Activated CD4-positive, alpha-beta T cell treated with anti-CD3 and anti-CD28 coated beads, Interleukin-2, Interleukin-4, amounts not matched to agents 100 ng/mL and 50 ng/mL, durations not matched to agents 16 hours and 8 hours (primary cell): ENCODE measurements at regions not wholly inside any gene's neighbourhood (a gene's known extent, or its start where the extent isn't known, plus 50 kb on each side); places are given as distances from the start of the nearest gene placed in this dataset.

Source experiments
- DNase-seq: peaks from one replicate; pipeline ENCODE4 v3.0.0-alpha.2; 2020; ENCODE audit warnings: low spot score

DNA sequence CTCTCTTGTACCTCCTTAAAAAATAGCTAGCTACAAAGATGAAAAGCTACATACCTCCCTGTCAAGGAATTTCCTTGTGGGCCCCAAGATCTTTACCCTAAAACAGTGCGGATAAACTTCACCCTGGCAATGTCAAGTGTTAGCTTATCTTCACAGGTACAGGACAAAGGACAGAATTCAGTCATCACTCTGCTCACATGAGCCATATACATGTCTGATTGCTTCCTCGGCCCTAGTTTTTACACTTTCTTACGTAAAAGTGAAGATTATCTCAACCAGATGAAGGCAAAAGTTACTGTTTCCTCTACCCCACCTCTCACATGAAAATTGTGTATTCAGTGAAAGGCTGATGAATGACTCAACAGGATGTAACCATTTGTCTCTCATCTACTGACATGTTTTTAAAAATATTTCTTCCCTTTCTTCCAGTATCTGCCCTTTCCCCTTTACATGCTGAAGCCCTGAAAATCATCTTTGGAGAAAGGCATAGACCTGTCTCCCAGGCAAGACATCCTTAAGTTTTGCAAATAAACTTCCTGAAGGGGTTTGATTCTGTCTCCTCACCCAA, 890.1 kb downstream of the GALC start:
- DNase-seq, result no peak

DNA sequence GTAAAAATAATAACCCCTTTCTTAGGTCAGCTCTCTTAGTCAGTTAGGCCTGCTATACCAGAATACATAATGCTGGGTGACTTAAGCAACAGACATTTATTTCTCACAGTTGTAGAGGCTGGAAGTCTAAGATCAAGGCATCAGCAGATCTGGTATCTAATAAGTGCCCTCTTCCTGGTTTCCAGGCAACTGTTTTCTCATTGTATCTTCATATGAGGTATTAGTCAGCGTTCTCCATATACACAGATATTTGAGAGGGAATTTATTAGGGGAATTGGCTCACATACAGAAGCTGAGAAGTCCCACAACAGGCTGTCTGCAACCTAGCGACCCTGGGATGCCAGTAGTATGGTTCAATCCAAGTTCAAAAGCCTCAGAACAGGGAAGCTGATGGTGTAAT, 896.0 kb downstream of the GALC start:
- no peak for DNase-seq

DNA sequence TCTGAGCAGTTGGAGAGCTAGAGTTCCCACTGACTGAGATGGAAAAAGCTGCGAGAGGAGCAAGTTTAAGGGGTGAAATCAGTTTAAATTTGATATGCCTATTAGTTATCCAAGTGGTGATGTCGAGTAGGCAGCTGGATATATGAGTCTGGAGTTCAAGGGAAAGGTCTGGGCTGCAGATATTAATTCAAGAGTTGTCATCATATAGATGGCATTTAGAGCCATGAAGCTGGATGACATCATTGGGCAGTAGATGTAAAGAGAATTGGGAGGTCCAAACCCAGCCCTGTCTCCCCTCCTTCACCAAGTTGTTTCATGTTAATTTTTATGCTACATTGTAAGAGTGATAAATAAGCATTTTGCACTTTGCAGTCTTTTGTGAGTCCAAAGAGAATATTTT, 898.1 kb downstream of the GALC start:
- no peak for DNase-seq

DNA sequence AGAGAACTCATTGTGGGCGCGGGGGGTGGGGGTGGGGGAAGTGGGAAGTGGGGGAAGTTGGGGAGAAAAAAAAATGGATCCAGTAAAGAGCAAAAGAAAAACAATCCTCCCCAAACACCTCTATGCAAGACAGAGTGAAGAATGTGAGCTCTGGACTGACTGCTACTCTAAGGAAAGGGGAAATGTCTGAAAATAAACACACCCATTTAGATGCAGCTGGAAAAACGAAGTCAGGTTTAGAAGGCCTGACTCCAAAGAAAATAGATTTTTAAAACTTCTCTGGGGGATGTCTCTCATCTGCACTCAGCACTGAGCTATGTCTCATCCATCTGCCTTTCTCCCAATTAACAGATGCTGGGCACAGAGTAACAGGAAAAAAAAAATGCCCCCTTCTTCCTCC, 904.4 kb downstream of the GALC start:
- no peak for DNase-seq

DNA sequence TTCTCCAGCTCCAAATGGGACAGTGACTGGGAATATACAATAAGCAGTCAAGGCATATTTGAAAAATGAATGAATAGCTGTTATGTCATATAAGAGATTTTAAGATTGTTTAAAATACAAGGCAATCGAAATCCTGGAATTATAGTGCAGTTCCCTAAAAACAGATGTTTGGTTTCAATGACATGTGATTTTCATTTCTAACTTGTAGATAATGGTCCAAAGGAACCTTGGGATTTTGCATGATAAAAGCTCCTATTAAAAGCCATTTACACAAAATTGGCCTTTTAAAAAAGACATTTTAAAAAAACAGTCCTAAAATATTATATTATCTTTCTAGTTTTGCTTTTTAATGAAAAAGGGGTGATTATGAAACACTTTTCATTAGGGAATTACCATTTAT, 905.1 kb downstream of the GALC start:
- DNase-seq, result no peak

DNA sequence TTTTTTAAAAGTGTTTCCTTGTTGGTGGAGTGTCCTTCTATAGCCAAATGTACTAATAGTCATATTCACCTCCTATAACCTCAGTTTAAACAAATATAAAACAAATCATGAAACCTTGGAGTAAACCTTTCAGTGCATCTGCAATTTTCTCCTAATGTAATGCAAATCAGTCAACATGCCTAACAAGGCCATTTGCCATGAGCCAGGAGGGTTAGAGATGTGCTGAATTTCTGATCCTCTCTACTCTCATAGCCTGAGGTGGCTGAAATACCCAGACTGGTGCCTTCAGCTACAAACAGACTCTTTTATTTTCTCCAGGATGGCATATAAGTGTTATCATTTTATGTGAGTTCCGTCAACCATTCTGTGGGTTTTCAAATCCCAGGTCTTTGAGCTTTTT, 908.1 kb downstream of the GALC start:
- no peak for DNase-seq

DNA sequence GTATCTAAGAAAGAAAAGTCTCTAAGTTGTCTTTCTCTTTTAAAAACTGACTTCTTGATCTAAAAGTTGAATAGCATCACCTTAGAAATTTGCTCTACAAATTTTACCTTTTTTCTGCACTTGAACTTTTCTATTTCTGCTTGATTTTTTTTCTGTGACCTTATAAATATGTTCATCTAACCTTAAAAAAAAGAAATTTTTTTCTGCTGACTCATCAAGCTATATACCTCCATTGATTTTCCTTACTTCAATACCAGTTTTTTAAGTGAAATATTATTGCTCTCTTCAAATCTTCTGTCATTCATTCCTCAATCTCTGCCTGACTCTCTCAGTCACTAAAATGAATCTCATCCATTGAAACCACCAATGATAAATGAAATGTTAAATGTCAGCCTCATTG, 910.1 kb downstream of the GALC start:
- DNase-seq, result no peak

DNA sequence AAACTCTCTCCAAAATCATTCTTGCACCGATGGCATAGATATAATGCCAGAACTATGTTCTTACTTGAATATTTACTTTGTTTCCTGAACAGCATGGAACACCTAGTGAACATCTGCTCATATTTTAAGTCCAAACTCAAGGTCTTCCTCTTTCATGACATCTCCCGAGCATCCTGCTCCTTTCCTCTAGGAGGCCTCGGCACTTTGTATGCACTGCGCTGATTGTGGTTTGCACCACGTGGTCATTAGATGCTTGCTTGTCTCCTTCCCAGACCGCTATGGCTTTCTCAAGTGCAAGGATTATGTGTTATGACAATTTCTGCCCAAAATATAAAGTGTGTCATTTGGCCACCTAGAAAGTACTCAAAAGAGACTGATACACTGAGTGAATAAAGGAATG, 912.0 kb downstream of the GALC start:
- no peak for DNase-seq

DNA sequence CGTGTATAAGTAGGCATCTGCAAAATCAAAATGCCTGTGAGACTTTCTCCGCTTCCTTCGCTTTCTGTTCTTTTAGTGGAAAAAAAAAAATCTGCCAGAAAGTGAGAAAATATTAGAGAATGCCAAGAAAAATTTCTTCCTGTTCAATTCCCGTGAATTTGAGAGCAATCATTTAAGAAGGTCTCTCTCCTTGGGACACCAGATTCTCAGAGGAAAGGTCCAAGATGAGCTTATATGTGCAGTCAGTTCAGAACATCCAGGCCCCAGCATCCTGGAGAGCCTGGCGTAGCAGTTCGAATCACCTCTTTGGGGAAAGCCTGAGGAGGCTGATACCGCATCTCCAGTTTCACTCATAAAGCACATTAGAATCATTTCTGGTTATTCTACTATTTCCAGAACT, 912.8 kb downstream of the GALC start:
- no peak for DNase-seq

DNA sequence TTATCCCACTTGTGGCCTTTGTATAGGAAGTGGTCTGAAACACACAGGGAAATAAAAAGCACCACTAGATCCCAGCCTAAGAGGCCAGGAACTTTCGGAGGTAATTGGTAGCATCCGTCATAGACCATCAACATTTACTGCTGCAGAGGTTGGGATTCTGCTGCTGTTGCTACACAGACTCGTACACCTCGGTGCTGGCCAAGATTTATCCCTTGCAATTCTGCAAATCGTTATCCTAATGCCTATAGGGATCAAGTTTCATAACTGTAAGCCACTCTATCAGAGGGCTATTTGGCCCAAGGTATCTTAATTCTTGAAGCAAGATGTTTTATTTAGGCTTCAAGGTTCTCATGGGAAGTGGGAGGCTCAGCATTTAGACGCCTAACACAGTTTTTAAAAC, 913.6 kb downstream of the GALC start:
- no peak for DNase-seq

DNA sequence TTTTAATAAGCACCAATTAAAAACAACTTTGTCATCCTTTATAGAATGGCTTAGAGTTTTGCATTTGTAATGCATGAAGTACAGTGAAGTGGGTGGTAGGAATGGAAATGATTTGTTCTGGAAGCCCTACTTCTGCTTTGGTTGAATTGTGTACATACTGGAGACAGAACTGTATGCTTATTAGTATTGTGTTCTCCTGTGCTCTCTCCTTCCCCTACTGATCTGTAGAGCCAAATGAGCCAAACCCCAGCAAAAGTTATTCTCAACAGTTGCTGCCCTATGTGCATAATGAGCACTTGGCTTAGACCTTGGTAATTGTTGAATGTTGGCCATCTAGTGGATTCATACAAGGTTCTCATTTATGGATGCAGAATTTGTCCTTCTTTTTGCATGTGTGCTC, 916.1 kb downstream of the GALC start:
- DNase-seq, result no peak

DNA sequence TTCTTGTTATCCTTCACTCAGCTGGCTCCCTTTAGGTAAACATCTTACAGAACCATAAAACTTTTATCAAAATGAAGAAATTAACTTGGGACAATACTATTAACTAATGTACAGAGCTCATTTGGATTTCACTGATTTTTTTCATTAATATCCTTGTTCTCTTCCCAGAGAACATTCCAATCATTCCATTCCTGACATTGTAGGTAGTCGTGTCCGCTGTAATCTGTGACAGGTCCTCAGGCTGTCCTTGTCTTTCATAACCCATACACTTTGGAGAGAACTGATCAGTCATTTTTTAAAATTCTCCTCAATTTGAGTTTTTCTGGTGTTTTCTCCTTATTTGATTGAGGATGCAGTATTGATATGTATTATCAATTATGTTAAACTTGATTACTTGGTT, 916.8 kb downstream of the GALC start:
- DNase-seq, result no peak

DNA sequence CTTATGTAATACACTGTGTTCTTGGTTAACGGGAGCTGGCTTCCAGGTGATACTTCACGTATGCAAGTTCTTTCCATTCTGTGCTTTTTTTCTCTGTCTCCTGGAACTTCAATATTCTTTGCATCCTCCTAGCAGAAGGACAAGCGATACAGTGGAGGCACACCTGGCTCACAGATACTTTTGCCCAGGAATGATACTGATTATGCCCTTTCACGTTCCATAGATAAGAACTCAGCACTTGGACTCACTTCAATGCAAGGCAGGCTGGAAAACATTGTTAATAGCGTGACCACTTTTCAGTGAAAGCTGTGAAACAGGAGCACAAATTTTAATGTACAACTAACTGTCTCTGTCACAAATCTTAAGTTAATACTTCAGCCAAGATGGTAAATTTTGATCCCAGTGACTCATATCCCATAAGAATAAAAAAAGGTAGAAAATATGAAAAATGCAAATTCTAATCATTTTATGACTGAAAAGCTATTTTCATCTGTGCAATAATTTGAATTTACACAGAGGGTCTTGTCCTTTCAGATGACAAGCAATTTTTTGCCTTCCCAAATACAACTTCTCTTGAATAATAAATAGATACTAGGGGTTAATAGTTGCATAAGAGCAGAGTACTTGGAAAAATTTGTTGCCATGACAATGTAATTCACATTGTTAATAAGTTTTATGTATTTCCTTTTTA, 919.0 kb downstream of the GALC start:
- DNase-seq, result no peak

DNA sequence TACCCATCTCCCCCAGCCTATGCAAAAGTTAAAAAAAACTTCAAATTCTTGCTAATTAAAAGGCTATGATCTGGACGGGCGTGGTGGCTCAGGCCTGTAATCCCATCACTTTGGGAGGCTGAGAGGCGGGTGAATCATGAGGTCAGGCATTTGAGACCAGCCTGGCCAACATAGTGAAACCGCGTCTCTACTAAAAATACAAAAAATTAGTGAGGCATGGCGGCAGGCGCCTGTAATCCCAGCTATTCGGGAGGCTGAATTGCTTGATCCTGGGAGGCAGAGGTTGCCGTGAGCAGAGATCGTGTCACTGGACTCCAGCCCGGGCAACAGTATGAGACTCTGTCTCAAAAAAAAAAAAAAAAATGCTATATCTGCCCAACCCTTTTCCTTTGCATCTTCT, 925.4 kb downstream of the GALC start:
- no peak for DNase-seq

DNA sequence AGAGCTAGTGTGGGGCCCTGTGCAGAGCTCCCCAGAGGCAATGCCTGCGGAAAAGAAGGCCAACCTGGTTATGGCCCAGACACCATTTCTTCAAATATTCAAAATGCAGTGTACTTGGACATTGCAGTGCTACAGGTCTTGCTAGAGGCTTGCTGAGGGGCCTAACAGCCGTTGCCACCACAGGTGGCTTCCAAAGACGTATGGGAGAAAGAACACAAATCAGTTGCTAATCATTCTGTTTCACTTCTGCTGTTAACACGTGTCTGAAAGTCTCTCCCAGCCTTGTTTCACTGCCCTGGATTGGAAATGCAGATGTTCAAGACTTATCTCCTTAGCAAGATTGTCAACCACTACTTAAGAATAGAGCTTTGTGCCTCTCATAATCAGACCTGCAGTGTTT, 925.9 kb downstream of the GALC start:
- no peak for DNase-seq

DNA sequence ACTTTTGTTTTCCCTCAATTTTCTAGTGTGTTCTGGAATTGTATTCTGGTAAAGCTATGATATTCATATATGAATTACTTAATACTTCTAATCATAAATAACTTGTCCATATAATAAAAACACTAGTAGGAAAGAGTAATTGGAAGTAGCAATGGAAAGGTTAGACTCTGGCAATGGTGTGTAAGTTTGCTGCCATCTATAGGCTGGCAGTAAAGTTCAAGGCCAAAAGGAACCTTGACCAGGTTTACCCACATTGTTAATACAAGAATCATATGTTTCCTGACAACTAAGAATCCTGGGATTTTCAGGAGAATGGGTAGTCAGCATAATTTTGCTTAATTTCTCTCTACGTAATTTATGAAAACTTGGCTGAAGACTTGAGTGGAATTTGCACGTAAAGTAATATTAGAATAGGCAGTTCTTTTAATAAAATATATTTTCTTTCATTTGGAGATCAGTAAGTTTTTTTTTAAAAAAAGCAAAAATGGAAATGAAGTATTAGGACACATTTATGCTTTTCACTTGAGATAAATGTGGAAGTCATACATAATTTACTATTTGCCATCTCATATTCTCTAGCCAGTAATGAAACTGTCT, 926.7 kb downstream of the GALC start:
- no peak for DNase-seq

DNA sequence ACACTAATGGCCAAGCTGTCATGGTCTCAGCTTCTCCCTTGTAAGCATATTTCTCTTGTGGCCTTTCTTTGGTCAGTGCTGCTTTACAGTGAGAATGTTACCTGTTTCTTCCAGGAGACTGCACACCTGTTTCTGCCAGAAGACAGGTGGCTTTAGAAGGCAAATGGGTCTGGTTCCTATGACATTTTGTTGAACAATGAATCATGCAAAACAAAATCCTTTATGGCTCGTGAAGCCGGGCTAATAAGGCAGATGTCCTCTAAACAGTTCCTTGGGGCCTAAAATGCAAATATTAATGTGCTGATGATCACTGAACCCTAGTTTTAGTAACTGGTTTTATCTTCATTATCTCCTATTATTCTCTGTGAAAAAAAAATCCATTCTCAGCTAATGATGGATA, 927.6 kb downstream of the GALC start:
- no peak for DNase-seq

DNA sequence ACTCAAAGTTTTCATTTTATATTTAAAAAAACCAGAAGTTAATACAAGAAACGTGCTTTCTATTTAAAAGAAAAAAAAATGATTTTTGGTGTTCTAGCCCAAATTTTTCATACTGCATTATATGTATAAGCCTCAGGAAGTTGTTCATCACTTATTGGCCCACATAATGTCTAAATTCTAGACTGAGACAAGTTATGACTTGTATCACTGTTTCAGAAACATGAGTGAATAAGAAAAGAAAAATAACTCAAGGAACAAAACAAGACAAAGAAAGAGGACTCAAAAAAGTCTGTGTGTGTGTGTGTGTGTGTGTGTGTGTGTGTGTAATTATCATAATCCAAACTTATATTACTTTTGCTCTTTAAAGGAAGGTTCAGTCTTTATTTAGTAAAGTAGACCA, 929.8 kb downstream of the GALC start:
- DNase-seq, result no peak

DNA sequence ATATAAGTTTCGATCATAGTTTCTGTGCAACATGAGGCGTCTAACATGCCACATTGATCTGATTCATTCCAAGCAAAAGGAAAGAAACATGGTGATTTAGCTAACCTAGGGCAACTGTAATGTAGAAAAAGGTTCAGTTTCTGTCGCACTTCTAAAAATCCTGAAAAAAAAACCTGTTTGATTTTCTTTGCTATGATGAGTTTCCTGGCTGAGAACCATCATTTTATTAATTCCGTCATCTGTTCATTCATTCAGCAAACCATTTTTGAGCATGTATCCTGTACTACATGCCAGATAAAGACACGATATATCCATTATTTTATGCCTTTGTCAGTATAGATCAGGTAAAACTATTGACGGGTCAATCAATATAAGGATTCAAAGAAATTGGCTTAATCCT, 932.6 kb downstream of the GALC start:
- no peak for DNase-seq

DNA sequence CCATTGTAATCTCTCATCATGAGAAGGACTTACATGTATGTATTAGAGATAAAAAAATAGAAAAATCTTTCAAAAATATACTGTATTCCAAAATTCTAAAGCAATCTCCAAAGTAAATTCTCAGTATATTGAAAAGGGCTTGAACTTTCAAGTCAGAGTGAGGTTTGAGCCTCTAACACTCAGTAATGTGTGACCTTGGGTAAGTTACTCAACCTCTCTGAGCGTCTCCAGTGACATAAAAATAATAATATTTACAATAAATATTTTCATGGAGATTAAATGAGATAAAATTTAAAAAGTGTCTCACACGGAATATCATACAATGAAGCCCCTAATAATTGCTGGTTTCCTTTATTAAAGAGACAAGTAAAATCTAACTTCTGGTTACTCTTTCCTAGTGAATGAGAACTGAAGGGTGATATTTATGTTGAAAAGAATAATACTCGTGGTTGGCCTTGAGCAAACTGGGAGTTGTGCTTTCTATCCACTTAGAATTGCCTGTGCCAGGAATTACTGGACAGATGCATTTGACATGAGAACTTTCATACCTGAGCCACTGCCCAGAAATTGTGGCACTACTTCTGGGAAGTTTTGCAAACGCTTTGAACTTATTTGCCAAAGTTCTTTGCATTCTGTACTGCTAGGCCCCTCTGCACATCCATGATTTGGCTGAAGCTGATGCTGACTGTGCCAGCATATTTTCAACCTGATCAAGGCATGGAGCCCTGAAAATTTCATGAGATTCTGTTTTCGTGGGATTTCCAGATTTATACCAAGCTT, 933.7 kb downstream of the GALC start:
- no peak for DNase-seq

DNA sequence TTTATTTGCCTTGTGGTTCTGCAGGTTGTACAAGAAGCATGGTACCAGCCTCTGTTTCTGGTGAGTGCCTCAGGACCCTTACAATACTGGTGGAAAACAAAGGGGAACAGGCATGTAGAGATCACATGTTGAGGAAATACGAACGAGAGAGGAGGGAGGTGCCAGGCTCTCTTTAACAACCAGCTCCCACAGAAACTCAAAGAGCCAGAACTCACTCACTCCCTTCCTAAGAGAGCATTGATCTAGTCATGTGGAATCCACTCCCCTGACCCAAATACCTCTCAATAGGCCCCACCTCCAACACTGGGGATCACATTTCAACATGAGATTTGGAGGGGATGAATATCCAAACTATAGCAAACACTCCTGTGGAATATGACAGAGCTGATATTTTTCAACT, 938.0 kb downstream of the GALC start:
- no peak for DNase-seq

DNA sequence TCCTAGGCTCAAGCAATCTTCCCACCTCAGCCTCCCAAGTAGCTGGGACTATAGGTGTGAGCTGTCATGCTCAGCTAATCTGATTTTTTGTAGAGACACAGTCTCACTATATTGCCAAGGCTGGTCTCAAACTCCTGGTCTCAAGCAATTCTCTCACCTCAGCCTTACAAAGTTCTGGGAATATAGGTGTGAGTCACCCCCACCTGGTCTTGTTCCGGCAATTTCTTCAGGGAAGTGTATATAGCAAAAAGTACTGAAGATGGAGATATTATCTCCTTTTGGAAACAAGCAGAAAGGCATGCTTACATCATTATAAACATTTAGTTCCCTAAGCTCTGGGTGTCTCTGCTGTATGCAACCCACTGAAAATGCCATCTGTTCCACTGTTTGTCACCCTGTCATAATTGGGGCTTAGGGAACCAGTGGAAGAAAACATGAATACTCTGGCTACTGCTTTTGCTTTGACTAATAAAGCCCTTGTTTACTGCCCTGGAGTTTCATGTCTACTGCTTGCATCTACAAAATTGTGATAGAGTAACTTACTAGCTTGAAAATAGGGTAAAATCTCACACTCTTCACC, 940.2 kb downstream of the GALC start:
- DNase-seq, result no peak

DNA sequence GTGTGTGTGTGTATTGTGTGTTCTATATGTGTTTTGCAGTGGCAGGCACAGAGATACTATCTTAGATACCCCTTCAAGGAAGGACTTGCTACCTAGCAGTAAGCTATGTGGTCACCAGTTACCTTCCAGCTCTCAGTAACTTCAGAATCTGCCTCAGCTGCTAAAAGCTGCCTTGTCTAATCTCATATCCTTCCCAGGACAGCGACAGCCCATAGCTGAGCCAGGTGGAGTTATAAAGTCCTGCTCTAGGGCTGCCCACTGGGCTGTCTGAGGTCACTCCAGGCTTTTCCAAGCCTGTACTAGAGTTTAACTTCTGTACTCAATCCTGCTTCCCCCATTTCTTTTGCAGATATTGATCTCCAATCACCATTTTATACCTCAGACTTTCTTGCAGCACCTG, 942.6 kb downstream of the GALC start:
- no peak for DNase-seq
